Type B pancreatic cell (in vitro differentiated cells): ENCODE measurements at regions not wholly inside any gene's neighbourhood (a gene's known extent, or its start where the extent isn't known, plus 50 kb on each side); places are given as distances from the start of the nearest gene placed in this dataset.

Experiments used
- DNase-seq: peaks from one replicate; pipeline ENCODE4 v3.0.0; 2021; ENCODE audit warnings: mixed read lengths; ENCODE audit not compliant: unreplicated experiment; ENCODE audit errors: extremely low spot score
- H3K27ac Mint-ChIP-seq: 2 replicates; pipeline ENCODE4 v1.8.0; 2021; ENCODE audit warnings: mild to moderate bottlenecking, mixed read lengths
- H3K27me3 Mint-ChIP-seq: 2 replicates; pipeline ENCODE4 v1.8.0; 2021; ENCODE audit warnings: mixed read lengths
- H3K36me3 Mint-ChIP-seq: 2 replicates; pipeline ENCODE4 v1.8.0; 2021; ENCODE audit warnings: mixed read lengths
- H3K4me1 Mint-ChIP-seq: one replicate; pipeline ENCODE4 v1.8.0; 2021; ENCODE audit warnings: mixed read lengths; ENCODE audit not compliant: unreplicated experiment
- H3K4me3 Mint-ChIP-seq: 2 replicates; pipeline ENCODE4 v1.8.0; 2021; ENCODE audit warnings: mild to moderate bottlenecking, mixed read lengths
- H3K9me3 Mint-ChIP-seq: 2 replicates; pipeline ENCODE4 v1.8.0; 2021; ENCODE audit warnings: mixed read lengths
- CTCF ChIP-seq: fragments of 200-600 bp; sonication (generic); conservative IDR thresholded peaks from 2 replicates; pipeline ENCODE4 v1.5.0; 2021; ENCODE audit warnings: antibody characterized with exemption, mild to moderate bottlenecking

- Mint-ChIP-seq H3K4me3 (no peak overlapping the region), H3K9me3 (no peaks in the 10 kb centered on the region), H3K4me1 (peaks cover 7% of the 10 kb centered on the region), H3K36me3 (no peaks in the 10 kb centered on the region), H3K27me3 (peaks cover 8% of the 10 kb centered on the region), H3K27ac (no peak overlapping the region)
- TF ChIP-seq CTCF = no peak
- DNase-seq = no peak
These were observed 208.8 kb downstream of the HAPSTR1 start for GRCh38 chr16:9300252-9300651.

GRCh38 chr16:9302072-9302471 is 210.6 kb downstream of the HAPSTR1 start:
- no peaks in the 10 kb centered on the region for H3K4me1 Mint-ChIP-seq
- no peak for DNase-seq
- H3K27ac Mint-ChIP-seq = no peak overlapping the region
- no peaks in the 10 kb centered on the region for H3K36me3 Mint-ChIP-seq
- H3K9me3 Mint-ChIP-seq = no peaks in the 10 kb centered on the region
- H3K4me3 Mint-ChIP-seq = no peak overlapping the region
- H3K27me3 Mint-ChIP-seq = peaks cover 16% of the 10 kb centered on the region
- TF ChIP-seq CTCF = no peak

GRCh38 chr16:9306753-9307152 is 215.3 kb downstream of the HAPSTR1 start:
- no peak for DNase-seq
- Mint-ChIP-seq H3K9me3 (no peaks in the 10 kb centered on the region), H3K36me3 (no peaks in the 10 kb centered on the region), H3K27me3 (peaks cover 29% of the 10 kb centered on the region), H3K4me3 (no peak overlapping the region), H3K27ac (no peak overlapping the region), H3K4me1 (peaks cover 5% of the 10 kb centered on the region)
- TF ChIP-seq CTCF = no peak

- peaks cover 29% of the 10 kb centered on the region for H3K27me3 Mint-ChIP-seq
- H3K36me3 Mint-ChIP-seq = no peaks in the 10 kb centered on the region
- no peaks in the 10 kb centered on the region for H3K9me3 Mint-ChIP-seq
- DNase-seq = no peak
- H3K4me1 Mint-ChIP-seq = peaks cover 5% of the 10 kb centered on the region
- no peak for TF ChIP-seq CTCF
- no peak overlapping the region for H3K27ac Mint-ChIP-seq
- no peak overlapping the region for H3K4me3 Mint-ChIP-seq
These were observed 216.0 kb downstream of the HAPSTR1 start for GRCh38 chr16:9307446-9307845.

- peaks cover 5% of the 10 kb centered on the region for H3K4me1 Mint-ChIP-seq
- H3K36me3 Mint-ChIP-seq = no peaks in the 10 kb centered on the region
- TF ChIP-seq CTCF = no peak
- H3K27ac Mint-ChIP-seq = peak overlapping the region; percentile 32
- no peaks in the 10 kb centered on the region for H3K9me3 Mint-ChIP-seq
- DNase-seq = no peak
- no peak overlapping the region for H3K4me3 Mint-ChIP-seq
- H3K27me3 Mint-ChIP-seq = peaks cover 29% of the 10 kb centered on the region
These were observed 216.9 kb downstream of the HAPSTR1 start for GRCh38 chr16:9308356-9308801.

- Mint-ChIP-seq H3K27ac (peak overlapping the region; percentile 32), H3K4me3 (no peak overlapping the region), H3K9me3 (no peaks in the 10 kb centered on the region), H3K4me1 (peaks cover 5% of the 10 kb centered on the region), H3K27me3 (peaks cover 29% of the 10 kb centered on the region), H3K36me3 (no peaks in the 10 kb centered on the region)
- DNase-seq = no peak
- TF ChIP-seq CTCF = no peak
These were observed 217.4 kb downstream of the HAPSTR1 start for GRCh38 chr16:9308850-9309249.
